ENCODE measurements at regions not wholly inside any gene's neighbourhood (a gene's known extent, or its start where the extent isn't known, plus 50 kb on each side); places are given as distances from the start of the nearest gene placed in this dataset.
"Not testable (repeated sequence)": the region's sequence is repeated elsewhere in the genome, so short reads cannot be mapped to it uniquely, and the experiment has no call there.

- H3K4me3 ChIP-seq (ENCODE audit: low read depth, low read length), result no peak overlapping the region
- ChIA-PET POLR2A (interaction anchor here (0.5 kb wide), 1 partner anchor 133 kb away, joined by 3 read pairs; no protein-coding TSS in a partner anchor), CTCF (interaction anchor here (0.9 kb wide), 1 partner anchor 163 kb away, joined by 3 read pairs; no protein-coding TSS in a partner anchor)
- TF ChIP-seq REPIN1 (tag by site-specific recombination; IDR thresholded peaks at IDR 0.05; ENCODE audit: low read depth) (no peak), ZNF677 (tag by site-specific recombination; IDR thresholded peaks at IDR 0.05) (peak; percentile 78)
- H3K9me3 ChIP-seq (ENCODE audit: control insufficient read depth, insufficient read depth, low read depth, low read length), result no peaks in the 10 kb centered on the region
- no peaks in the 10 kb centered on the region for H3K36me3 ChIP-seq (ENCODE audit: control insufficient read depth in 2 of 2, insufficient read depth in 1 of 2, low read length in 2 of 2)
- no peaks in the 10 kb centered on the region for H3K4me1 ChIP-seq (ENCODE audit: control insufficient read depth, insufficient read depth, low read length)
- no peak overlapping the region for H3K27ac ChIP-seq (ENCODE audit: extremely low read depth, low read depth, low read length)
Measured at GRCh38 chr13:98075048-98075447, 67.8 kb upstream of the FARP1 start.

DNA sequence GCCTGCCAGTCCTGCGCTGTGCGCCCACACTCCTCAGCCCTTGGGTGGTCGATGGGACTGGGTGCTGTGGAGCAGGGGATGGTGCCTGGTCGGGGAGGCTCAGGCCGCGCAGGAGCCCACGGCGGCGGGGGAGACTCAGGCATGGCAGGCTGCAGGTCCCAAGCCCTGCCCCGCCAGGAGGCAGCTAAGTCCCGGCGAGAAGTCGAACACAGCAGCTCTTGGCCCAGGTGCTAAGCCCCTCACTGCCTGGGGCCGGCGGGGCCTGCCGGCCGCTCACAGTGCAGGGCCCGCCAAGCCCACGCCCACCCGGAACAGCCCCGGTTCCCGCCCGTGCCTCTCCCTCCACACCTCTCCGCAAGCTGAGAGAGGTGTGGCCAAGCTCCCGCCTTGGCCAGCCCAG is 66.6 kb upstream of the FARP1 start:
- POLR2A ChIA-PET; CTCF ChIA-PET; H3K27ac ChIP-seq (ENCODE audit: extremely low read depth, low read depth, low read length); H3K9me3 ChIP-seq (ENCODE audit: control insufficient read depth, insufficient read depth, low read depth, low read length); H3K4me1 ChIP-seq (ENCODE audit: control insufficient read depth, insufficient read depth, low read length); H3K36me3 ChIP-seq (ENCODE audit: control insufficient read depth in 2 of 2, insufficient read depth in 1 of 2, low read length in 2 of 2); H3K4me3 ChIP-seq (ENCODE audit: low read depth, low read length): not testable (repeated sequence)

- H3K36me3 ChIP-seq (ENCODE audit: control insufficient read depth in 2 of 2, insufficient read depth in 1 of 2, low read length in 2 of 2), result no peaks in the 10 kb centered on the region
- TF ChIP-seq ZNF202 (tag by site-specific recombination; IDR thresholded peaks at IDR 0.05; ENCODE audit: borderline replicate concordance) (no peak), ZNF747 (tag by site-specific recombination; IDR thresholded peaks at IDR 0.05) (no peak), ZFP3 (tag by site-specific recombination; IDR thresholded peaks at IDR 0.05; ENCODE audit: low read depth) (no peak), KLF16 (tag by site-specific recombination; IDR thresholded peaks at IDR 0.05) (no peak), ZNF366 (tag by site-specific recombination; conservative IDR thresholded peaks at IDR 0.05) (no peak), MYNN (tag by site-specific recombination; IDR thresholded peaks at IDR 0.05; ENCODE audit: borderline replicate concordance) (no peak)
- H3K9me3 ChIP-seq (ENCODE audit: control insufficient read depth, insufficient read depth, low read depth, low read length), result no peaks in the 10 kb centered on the region
- ChIA-PET POLR2A (no interaction called here), CTCF (no interaction called here)
- no peak overlapping the region for H3K27ac ChIP-seq (ENCODE audit: extremely low read depth, low read depth, low read length)
- no peaks in the 10 kb centered on the region for H3K4me1 ChIP-seq (ENCODE audit: control insufficient read depth, insufficient read depth, low read length)
- no peak overlapping the region for H3K4me3 ChIP-seq (ENCODE audit: low read depth, low read length)
Measured at GRCh38 chr13:98080280-98080679, 62.6 kb upstream of the FARP1 start.

DNA sequence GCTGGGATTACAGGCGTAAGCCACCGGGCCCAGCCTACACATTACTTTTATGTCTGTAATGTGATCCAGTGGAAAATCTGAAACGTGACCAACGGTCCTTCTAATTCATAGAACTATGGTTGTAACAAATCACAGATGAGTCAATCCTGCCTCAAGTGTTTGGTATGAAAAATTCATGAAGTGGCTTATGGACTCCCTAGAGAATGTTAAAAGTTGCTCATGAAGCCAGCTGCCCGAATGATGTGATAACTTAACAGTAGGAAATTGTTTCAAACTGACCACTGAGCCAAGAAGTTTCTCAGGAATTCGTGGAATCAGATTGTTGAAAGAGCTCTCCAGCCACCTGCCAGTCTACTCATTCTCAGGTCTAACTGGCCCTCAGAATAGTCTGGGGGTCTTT is 59.4 kb upstream of the FARP1 start:
- Histone ChIP-seq H3K4me1 (ENCODE audit: control insufficient read depth, insufficient read depth, low read length) (no peaks in the 10 kb centered on the region), H3K36me3 (ENCODE audit: control insufficient read depth in 2 of 2, insufficient read depth in 1 of 2, low read length in 2 of 2) (no peaks in the 10 kb centered on the region), H3K9me3 (ENCODE audit: control insufficient read depth, insufficient read depth, low read depth, low read length) (no peaks in the 10 kb centered on the region), H3K27ac (ENCODE audit: extremely low read depth, low read depth, low read length) (no peak overlapping the region), H3K4me3 (ENCODE audit: low read depth, low read length) (no peak overlapping the region)
- TF ChIP-seq ZBTB20 (tag by site-specific recombination; IDR thresholded peaks at IDR 0.05), result no peak
- TF ChIP-seq SP2 (tag by site-specific recombination; IDR thresholded peaks at IDR 0.05), result no peak
- TF ChIP-seq ZNF239 (tag by site-specific recombination; IDR thresholded peaks at IDR 0.05), result no peak
- TF ChIP-seq KLF8 (tag by site-specific recombination; IDR thresholded peaks at IDR 0.05), result no peak
- no peak for TF ChIP-seq ZBTB8A (tag by site-specific recombination; IDR thresholded peaks at IDR 0.05)
- peak; percentile 71 for TF ChIP-seq ZNF549 (tag by site-specific recombination; IDR thresholded peaks at IDR 0.05)
- TF ChIP-seq ZNF2 (tag by site-specific recombination; IDR thresholded peaks at IDR 0.05), result no peak
- TF ChIP-seq, protein P1, sequence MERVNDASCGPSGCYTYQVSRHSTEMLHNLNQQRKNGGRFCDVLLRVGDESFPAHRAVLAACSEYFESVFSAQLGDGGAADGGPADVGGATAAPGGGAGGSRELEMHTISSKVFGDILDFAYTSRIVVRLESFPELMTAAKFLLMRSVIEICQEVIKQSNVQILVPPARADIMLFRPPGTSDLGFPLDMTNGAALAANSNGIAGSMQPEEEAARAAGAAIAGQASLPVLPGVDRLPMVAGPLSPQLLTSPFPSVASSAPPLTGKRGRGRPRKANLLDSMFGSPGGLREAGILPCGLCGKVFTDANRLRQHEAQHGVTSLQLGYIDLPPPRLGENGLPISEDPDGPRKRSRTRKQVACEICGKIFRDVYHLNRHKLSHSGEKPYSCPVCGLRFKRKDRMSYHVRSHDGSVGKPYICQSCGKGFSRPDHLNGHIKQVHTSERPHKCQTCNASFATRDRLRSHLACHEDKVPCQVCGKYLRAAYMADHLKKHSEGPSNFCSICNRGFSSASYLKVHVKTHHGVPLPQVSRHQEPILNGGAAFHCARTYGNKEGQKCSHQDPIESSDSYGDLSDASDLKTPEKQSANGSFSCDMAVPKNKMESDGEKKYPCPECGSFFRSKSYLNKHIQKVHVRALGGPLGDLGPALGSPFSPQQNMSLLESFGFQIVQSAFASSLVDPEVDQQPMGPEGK (tag by site-specific recombination; IDR thresholded peaks at IDR 0.05), result no peak
- TF ChIP-seq ZFHX2 (tag by site-specific recombination; conservative IDR thresholded peaks at IDR 0.05), result peak; percentile 39
- TF ChIP-seq ZXDB (tag by site-specific recombination; IDR thresholded peaks at IDR 0.05), result no peak
- TF ChIP-seq ZNF510 (tag by site-specific recombination; IDR thresholded peaks at IDR 0.05; ENCODE audit: insufficient replicate concordance), result no peak
- peak; percentile 7; the same call in 1 of the 2 replicates for TF ChIP-seq OSR2 (tag by site-specific recombination; IDR thresholded peaks at IDR 0.05)
- no peak for TF ChIP-seq ZNF791 (tag by site-specific recombination; IDR thresholded peaks at IDR 0.05)
- POLR2A ChIA-PET, result no interaction called here
- CTCF ChIA-PET, result no interaction called here
